ENCODE measurements at regions not wholly inside any gene's neighbourhood (a gene's known extent, or its start where the extent isn't known, plus 50 kb on each side); places are given as distances from the start of the nearest gene placed in this dataset.

DNA sequence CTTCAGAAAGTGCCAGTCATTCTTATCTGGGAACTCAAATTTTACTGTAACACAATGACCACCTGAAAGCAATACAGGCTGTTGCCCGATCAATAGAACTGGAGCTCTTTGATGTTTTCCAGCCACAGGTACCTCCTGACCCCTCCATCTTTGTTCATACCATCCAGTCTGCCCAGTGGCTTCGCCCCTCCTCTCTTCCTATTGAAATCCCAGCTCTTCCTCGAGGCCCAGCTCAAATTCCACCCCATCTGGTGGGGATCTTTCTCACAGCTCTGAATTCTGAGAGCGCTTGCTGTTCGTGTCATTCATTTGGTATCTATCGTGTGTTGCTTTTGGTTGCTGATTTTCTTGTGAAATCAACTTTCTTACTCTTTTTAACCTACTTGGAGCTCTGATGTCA, 87.9 kb upstream of the CNKSR3 start:
- BruUV-seq (replicated peaks) = no TSS peak

More for the DNA sequence above, 87.9 kb upstream of the CNKSR3 start:
- H3K4me2 ChIP-seq (ENCODE audit: low read length) = no peak overlapping the region
- ChIA-PET CTCF (no interaction called here), RAD21 (ENCODE audit: low non-redundant PET in 1 of 2, low total read pairs in 2 of 2, uncharacterized antibody in 2 of 2, unreplicated experiment in 2 of 2) (no interaction called here), POLR2A (no interaction called here)
- no peaks in the 10 kb centered on the region for H3K79me2 ChIP-seq (ENCODE audit: insufficient read depth, low read length)
- no peaks in the 10 kb centered on the region for H3K4me1 ChIP-seq (ENCODE audit: control insufficient read depth in 1 of 2, insufficient read depth in 2 of 2, low read length in 2 of 2)
- H3K4me3 ChIP-seq (replicated peaks in 1 of 2; ENCODE audit: low read depth in 1 of 2, low read length in 2 of 2) = no peak overlapping the region
- H3K9ac ChIP-seq (ENCODE audit: low read length) = no peak overlapping the region
- no peaks in the 10 kb centered on the region for H4K20me1 ChIP-seq (ENCODE audit: insufficient read depth)
- TF ChIP-seq, protein P1, sequence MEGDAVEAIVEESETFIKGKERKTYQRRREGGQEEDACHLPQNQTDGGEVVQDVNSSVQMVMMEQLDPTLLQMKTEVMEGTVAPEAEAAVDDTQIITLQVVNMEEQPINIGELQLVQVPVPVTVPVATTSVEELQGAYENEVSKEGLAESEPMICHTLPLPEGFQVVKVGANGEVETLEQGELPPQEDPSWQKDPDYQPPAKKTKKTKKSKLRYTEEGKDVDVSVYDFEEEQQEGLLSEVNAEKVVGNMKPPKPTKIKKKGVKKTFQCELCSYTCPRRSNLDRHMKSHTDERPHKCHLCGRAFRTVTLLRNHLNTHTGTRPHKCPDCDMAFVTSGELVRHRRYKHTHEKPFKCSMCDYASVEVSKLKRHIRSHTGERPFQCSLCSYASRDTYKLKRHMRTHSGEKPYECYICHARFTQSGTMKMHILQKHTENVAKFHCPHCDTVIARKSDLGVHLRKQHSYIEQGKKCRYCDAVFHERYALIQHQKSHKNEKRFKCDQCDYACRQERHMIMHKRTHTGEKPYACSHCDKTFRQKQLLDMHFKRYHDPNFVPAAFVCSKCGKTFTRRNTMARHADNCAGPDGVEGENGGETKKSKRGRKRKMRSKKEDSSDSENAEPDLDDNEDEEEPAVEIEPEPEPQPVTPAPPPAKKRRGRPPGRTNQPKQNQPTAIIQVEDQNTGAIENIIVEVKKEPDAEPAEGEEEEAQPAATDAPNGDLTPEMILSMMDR (IDR thresholded peaks at IDR 0.05 in 2 of 3, conservative IDR thresholded peaks at IDR 0.05 in 1 of 3; ENCODE audit: borderline replicate concordance in 1 of 3, insufficient read depth in 1 of 3, low read depth in 2 of 3, low read length in 2 of 3) = no peak
- TF ChIP-seq EZH2 (IDR thresholded peaks at IDR 0.05) (no peak), ELF1 (IDR thresholded peaks at IDR 0.05; ENCODE audit: borderline replicate concordance, low read depth) (no peak), FOSL1 (IDR thresholded peaks at IDR 0.05; ENCODE audit: low read depth) (no peak), JUND (IDR thresholded peaks at IDR 0.05) (no peak), SP1 (IDR thresholded peaks at IDR 0.05; ENCODE audit: low read depth) (no peak), EGR1 (IDR thresholded peaks at IDR 0.05; ENCODE audit: low read depth) (no peak), CEBPB (IDR thresholded peaks at IDR 0.05; ENCODE audit: low read depth) (no peak), CBX3 (IDR thresholded peaks at IDR 0.05; ENCODE audit: low read depth) (no peak), POLR2AphosphoS5 (IDR thresholded peaks at IDR 0.05; ENCODE audit: low read depth, low read length) (no peak), ZFX (IDR thresholded peaks at IDR 0.05) (no peak), SRF (IDR thresholded peaks at IDR 0.05; ENCODE audit: low read depth) (no peak)
- TF ChIP-seq, protein P2, sequence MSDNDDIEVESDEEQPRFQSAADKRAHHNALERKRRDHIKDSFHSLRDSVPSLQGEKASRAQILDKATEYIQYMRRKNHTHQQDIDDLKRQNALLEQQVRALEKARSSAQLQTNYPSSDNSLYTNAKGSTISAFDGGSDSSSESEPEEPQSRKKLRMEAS (IDR thresholded peaks at IDR 0.05) = no peak
- TF ChIP-seq, protein P3, sequence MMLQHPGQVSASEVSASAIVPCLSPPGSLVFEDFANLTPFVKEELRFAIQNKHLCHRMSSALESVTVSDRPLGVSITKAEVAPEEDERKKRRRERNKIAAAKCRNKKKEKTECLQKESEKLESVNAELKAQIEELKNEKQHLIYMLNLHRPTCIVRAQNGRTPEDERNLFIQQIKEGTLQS (IDR thresholded peaks at IDR 0.05) = no peak
- TF ChIP-seq, protein P4, sequence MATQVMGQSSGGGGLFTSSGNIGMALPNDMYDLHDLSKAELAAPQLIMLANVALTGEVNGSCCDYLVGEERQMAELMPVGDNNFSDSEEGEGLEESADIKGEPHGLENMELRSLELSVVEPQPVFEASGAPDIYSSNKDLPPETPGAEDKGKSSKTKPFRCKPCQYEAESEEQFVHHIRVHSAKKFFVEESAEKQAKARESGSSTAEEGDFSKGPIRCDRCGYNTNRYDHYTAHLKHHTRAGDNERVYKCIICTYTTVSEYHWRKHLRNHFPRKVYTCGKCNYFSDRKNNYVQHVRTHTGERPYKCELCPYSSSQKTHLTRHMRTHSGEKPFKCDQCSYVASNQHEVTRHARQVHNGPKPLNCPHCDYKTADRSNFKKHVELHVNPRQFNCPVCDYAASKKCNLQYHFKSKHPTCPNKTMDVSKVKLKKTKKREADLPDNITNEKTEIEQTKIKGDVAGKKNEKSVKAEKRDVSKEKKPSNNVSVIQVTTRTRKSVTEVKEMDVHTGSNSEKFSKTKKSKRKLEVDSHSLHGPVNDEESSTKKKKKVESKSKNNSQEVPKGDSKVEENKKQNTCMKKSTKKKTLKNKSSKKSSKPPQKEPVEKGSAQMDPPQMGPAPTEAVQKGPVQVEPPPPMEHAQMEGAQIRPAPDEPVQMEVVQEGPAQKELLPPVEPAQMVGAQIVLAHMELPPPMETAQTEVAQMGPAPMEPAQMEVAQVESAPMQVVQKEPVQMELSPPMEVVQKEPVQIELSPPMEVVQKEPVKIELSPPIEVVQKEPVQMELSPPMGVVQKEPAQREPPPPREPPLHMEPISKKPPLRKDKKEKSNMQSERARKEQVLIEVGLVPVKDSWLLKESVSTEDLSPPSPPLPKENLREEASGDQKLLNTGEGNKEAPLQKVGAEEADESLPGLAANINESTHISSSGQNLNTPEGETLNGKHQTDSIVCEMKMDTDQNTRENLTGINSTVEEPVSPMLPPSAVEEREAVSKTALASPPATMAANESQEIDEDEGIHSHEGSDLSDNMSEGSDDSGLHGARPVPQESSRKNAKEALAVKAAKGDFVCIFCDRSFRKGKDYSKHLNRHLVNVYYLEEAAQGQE (IDR thresholded peaks at IDR 0.05; ENCODE audit: low read depth) = no peak
- H3K9me3 ChIP-seq (ENCODE audit: control insufficient read depth in 1 of 2, insufficient read depth in 1 of 2, low read depth in 1 of 2, low read length in 2 of 2) = no peaks in the 10 kb centered on the region
- H3K9me2 ChIP-seq (ENCODE audit: insufficient read depth) = no peaks in the 10 kb centered on the region
- no peak for DNase-seq (ENCODE audit: low read depth, low spot score)
- no peak for ATAC-seq
- H2AFZ ChIP-seq (ENCODE audit: low read depth, low read length, poor library complexity, severe bottlenecking) = no peak overlapping the region
- no peaks in the 10 kb centered on the region for H3K27me3 ChIP-seq (ENCODE audit: insufficient read depth, low read length)
- H3K36me3 ChIP-seq (ENCODE audit: control insufficient read depth in 1 of 2, insufficient read depth in 2 of 2, low read length in 2 of 2) = no peaks in the 10 kb centered on the region
- H3K27ac ChIP-seq (ENCODE audit: low read depth, low read length) = no peak overlapping the region
- intact Hi-C loops (cut with micrococcal nuclease) = no loop called here
